ENCODE measurements at regions not wholly inside any gene's neighbourhood (a gene's known extent, or its start where the extent isn't known, plus 50 kb on each side); places are given as distances from the start of the nearest gene placed in this dataset.

- no peaks in the 10 kb centered on the region for H3K9me2 ChIP-seq
- no peaks in the 10 kb centered on the region for H4K20me1 ChIP-seq (ENCODE audit: insufficient read depth)
- no peak overlapping the region for H3K9ac ChIP-seq
- H3K4me1 ChIP-seq (ENCODE audit: control insufficient read depth in 1 of 2, insufficient read depth in 2 of 2, low read depth in 1 of 2, low read length in 1 of 2), result no peaks in the 10 kb centered on the region
- WGBS (ENCODE audit: low lambda C conversion rate), result 23% methylated on average over 6 of the region's 6 CpGs
- no peak overlapping the region for H3K4me3 ChIP-seq (ENCODE audit: low read depth in 2 of 2, low read length in 1 of 2)
- no peaks in the 10 kb centered on the region for H3K79me2 ChIP-seq (ENCODE audit: insufficient read depth)
- no peak for DNase-seq
- CTCF ChIA-PET, result no interaction called here
- no peak overlapping the region for H3K4me2 ChIP-seq
- H3K36me3 ChIP-seq (replicated peaks in 1 of 2; ENCODE audit: control insufficient read depth in 1 of 2, insufficient read depth in 2 of 2, low read length in 1 of 2), result no peaks in the 10 kb centered on the region
- no peaks in the 10 kb centered on the region for H3F3A ChIP-seq (replicated peaks; ENCODE audit: insufficient read depth)
- POLR2A ChIA-PET, result no interaction called here
- H3K27me3 ChIP-seq (ENCODE audit: insufficient read depth), result no peaks in the 10 kb centered on the region
- H2AFZ ChIP-seq (ENCODE audit: low read depth), result no peak overlapping the region
- H3K9me3 ChIP-seq, result no peaks in the 10 kb centered on the region
- H3K27ac ChIP-seq (ENCODE audit: low read depth in 2 of 2, low read length in 1 of 2), result no peak overlapping the region
- TF ChIP-seq PBX3 (IDR thresholded peaks at IDR 0.05) (no peak), FOSL2 (IDR thresholded peaks at IDR 0.05; ENCODE audit: borderline replicate concordance, low read depth) (no peak), MEF2A (IDR thresholded peaks at IDR 0.05; ENCODE audit: borderline replicate concordance, low read depth) (no peak), MAX (IDR thresholded peaks at IDR 0.05; ENCODE audit: low read depth) (no peak), IRF3 (IDR thresholded peaks at IDR 0.05; ENCODE audit: low read depth, low read length) (no peak), SIN3A (IDR thresholded peaks at IDR 0.05; ENCODE audit: borderline replicate concordance, low read depth, low read length) (no peak), ZBTB33 (IDR thresholded peaks at IDR 0.05; ENCODE audit: borderline replicate concordance, low read depth) (no peak)
Measured at GRCh38 chr20:60815656-60816055, 436.4 kb upstream of the CDH4 start.

GRCh38 chr20:60816901-60817300, 435.2 kb upstream of the CDH4 start:
- POLR2A ChIA-PET, result no interaction called here
- Histone ChIP-seq H4K20me1 (ENCODE audit: insufficient read depth) (no peaks in the 10 kb centered on the region), H3F3A (replicated peaks; ENCODE audit: insufficient read depth) (no peaks in the 10 kb centered on the region), H3K4me3 (ENCODE audit: low read depth in 2 of 2, low read length in 1 of 2) (no peak overlapping the region), H3K4me2 (no peak overlapping the region), H3K4me1 (ENCODE audit: control insufficient read depth in 1 of 2, insufficient read depth in 2 of 2, low read depth in 1 of 2, low read length in 1 of 2) (no peaks in the 10 kb centered on the region), H3K9ac (no peak overlapping the region), H3K9me2 (no peaks in the 10 kb centered on the region), H2AFZ (ENCODE audit: low read depth) (no peak overlapping the region), H3K9me3 (no peaks in the 10 kb centered on the region), H3K79me2 (ENCODE audit: insufficient read depth) (no peaks in the 10 kb centered on the region), H3K27me3 (ENCODE audit: insufficient read depth) (no peaks in the 10 kb centered on the region), H3K27ac (ENCODE audit: low read depth in 2 of 2, low read length in 1 of 2) (no peak overlapping the region), H3K36me3 (replicated peaks in 1 of 2; ENCODE audit: control insufficient read depth in 1 of 2, insufficient read depth in 2 of 2, low read length in 1 of 2) (no peaks in the 10 kb centered on the region)
- CTCF ChIA-PET, result no interaction called here
- WGBS (ENCODE audit: low lambda C conversion rate), result 48% methylated on average over 2 of the region's 2 CpGs
- TF ChIP-seq USF1 (IDR thresholded peaks at IDR 0.05; ENCODE audit: borderline replicate concordance, low read depth), result no peak
- no peak for TF ChIP-seq GABPA (IDR thresholded peaks at IDR 0.05; ENCODE audit: low read depth)
- TF ChIP-seq RXRA (IDR thresholded peaks at IDR 0.05; ENCODE audit: borderline replicate concordance, low read depth), result no peak
- DNase-seq, result no peak

Measured in SK-N-SH (cell line).